OCI-LY7 (cell line): ENCODE measurements at regions not wholly inside any gene's neighbourhood (a gene's known extent, or its start where the extent isn't known, plus 50 kb on each side); places are given as distances from the start of the nearest gene placed in this dataset.

Experiments
- EZH2phosphoT487 ChIP-seq: fragments of 200-600 bp; sonication (generic); IDR thresholded peaks from 2 replicates; pipeline ENCODE4 v1.6.1; 2018; ENCODE audit warnings: low read depth, borderline replicate concordance, mild to moderate bottlenecking, mixed run types, antibody characterized with exemption, low read length, moderate library complexity, mixed read lengths
- TF ChIP-seq, protein P1 (sequence below): fragments of 200-600 bp; sonication (generic); conservative IDR thresholded peaks from 2 replicates; pipeline ENCODE4 v1.5.1; 2014; ENCODE audit warnings: mild to moderate bottlenecking, antibody characterized with exemption, low read length, moderate library complexity, mixed read lengths

GRCh38 chr4:133452678-133453077 is 303.6 kb downstream of the PCDH10 start:
- TF ChIP-seq, protein P1, sequence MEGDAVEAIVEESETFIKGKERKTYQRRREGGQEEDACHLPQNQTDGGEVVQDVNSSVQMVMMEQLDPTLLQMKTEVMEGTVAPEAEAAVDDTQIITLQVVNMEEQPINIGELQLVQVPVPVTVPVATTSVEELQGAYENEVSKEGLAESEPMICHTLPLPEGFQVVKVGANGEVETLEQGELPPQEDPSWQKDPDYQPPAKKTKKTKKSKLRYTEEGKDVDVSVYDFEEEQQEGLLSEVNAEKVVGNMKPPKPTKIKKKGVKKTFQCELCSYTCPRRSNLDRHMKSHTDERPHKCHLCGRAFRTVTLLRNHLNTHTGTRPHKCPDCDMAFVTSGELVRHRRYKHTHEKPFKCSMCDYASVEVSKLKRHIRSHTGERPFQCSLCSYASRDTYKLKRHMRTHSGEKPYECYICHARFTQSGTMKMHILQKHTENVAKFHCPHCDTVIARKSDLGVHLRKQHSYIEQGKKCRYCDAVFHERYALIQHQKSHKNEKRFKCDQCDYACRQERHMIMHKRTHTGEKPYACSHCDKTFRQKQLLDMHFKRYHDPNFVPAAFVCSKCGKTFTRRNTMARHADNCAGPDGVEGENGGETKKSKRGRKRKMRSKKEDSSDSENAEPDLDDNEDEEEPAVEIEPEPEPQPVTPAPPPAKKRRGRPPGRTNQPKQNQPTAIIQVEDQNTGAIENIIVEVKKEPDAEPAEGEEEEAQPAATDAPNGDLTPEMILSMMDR = no peak
- TF ChIP-seq EZH2phosphoT487 = no peak
